Left lobe of liver (tissue), 2 donors: ENCODE measurements at regions not wholly inside any gene's neighbourhood (a gene's known extent, or its start where the extent isn't known, plus 50 kb on each side); places are given as distances from the start of the nearest gene placed in this dataset.

Experiments
- ATAC-seq: fragments of 200-7000 bp; cut with Tn5 transposase; one replicate; pipeline ENCODE4 v1.9.1; 2020; ENCODE audit warnings: mild to moderate bottlenecking, moderate library complexity
- DNase-seq: peaks from one replicate; pipeline ENCODE4 v3.0.0-alpha.2; 2020; ENCODE audit warnings: low spot score
- donor health status: DM: no; HTN: no; CAD: no; lungs with moderate emphysema.
- donor health status: DM: no; HTN: yes; CAD: no.

DNA sequence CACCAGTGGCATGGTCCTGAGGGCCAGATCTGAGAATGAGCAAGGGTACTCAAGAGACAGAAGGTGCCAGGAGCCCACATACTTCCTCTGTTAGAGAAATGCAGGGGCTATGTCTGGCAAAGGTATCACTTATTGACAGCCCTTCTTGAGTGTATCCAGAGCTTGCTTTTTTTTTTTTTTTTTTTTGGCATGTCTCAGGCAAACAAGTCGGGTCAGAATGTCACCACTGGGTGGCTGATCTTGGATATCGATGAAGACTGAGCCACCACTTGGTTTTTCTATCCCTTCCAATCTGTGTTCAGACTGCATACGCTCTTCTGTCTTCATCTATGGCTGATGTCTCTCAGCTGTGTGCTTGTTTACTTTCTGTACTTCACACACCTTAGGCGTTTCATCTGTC, 363.4 kb upstream of the C2CD4B start:
- ATAC-seq (no peak), DNase-seq (no peak)

DNA sequence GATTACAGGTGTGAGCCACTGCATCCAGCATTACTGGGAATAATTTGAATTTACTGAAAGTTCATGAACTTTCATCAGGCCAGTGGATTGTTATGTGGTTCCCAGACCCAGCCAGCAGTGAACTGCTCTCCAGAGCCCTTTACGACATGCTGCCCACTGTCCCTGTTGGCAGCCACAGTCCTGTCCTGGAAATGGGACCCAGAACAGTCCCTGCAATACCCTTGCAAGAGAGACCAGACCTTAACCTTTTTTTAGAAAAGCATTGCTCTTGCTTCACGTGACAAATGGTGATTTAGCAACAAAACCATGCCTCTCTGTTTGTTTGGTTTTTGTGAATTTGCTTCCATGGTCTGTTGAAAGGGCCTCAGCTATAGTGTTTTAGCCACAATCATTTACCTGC, 367.3 kb upstream of the C2CD4B start:
- no peak for ATAC-seq
- no peak for DNase-seq

DNA sequence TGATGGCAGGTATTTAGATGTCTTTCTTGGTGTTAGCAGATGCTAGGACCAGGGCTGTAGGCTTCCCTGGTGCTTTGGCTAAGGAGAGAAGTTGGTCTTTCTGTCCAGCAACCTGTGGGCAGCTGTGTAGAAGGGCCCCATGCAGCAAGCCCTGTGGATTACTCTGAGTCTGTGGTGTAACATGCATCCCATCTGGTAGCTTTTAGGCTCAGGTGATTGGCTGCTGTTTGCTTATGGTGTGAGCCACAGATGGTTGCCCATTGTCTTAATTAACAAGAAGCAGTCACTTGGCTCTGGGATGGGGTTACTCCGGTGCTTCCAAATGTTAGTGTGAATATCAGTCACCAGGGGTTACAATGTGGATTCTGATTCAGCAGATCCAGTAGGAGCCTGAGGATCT, 368.6 kb upstream of the C2CD4B start:
- ATAC-seq, result no peak
- no peak for DNase-seq

DNA sequence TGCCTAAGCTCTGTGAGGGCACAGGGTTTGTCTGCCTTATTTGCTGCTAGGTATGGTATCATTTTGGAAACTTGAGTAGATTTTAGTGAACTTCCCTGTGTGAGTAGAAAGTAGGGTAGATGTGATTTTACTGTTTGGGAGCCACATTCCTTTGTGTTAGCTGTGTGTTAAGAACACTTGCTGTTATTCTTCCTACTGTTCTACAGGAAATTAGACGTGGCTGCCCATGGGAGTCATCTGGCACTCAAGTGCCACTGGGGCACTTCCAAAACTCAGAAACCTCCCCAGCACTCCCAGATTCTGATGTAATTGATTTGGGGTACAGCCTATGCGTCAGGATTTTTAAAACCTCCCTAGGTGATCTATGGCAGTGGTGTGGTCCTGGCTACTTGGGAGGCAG, 369.9 kb upstream of the C2CD4B start:
- no peak for DNase-seq
- ATAC-seq, result no peak

DNA sequence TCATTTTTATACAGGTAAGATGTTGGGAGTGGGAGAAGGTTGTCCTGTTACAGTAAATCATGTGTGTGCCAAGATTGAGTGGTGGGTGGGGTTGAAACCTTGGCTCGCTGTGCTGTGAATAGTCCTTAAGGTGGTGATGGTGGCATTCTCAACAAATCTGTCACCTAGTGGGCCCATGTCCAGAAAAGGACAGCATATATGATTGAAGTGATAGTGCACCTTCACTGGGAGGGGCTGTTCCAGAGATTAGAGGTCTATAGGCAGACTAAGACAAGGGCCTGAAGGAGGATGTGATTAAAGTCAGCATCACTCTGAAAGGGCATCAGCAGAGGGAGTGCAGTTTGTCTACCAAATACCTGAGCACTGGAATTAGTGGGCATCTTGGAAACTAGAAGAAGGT, 374.2 kb upstream of the C2CD4B start:
- ATAC-seq (no peak), DNase-seq (no peak)

DNA sequence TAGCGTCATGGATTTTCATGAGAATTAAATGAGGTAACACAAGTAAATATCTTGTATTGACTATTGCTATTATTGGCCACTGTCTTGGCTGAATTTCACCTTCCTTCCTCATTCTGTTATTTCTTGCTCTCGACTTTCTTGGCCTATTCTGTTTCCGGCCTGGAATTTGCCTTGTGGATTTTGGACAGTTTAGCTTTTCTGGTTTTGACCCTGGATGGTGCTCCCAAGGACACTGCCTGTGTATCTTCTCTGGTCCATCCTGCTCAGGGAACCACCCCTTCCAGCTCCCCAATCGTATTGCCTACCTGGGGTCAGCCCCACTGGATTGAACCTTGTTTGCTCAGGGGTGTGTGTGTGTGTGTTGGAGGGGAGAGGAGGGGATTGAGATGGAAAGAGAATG, 376.2 kb upstream of the C2CD4B start:
- ATAC-seq (no peak), DNase-seq (no peak)

DNA sequence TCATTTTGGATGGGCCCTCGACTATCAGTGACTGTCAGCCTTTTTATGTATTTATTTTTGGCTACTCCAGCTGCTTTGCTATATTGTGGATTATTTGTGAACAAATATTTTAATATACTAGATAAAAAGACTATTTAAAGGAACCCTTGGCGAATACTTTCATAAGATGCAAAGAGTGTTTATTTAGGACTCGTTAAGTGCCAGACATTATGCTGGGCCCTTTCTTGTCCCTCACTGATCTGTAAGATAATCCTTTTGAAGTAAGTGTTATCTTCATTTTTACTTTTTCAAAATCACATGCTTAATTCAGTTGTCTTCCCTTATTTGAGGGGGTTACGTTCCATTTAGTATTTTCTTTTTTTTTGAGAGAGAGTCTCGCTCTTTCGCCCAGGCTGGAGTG, 376.8 kb upstream of the C2CD4B start:
- DNase-seq (no peak), ATAC-seq (no peak)

DNA sequence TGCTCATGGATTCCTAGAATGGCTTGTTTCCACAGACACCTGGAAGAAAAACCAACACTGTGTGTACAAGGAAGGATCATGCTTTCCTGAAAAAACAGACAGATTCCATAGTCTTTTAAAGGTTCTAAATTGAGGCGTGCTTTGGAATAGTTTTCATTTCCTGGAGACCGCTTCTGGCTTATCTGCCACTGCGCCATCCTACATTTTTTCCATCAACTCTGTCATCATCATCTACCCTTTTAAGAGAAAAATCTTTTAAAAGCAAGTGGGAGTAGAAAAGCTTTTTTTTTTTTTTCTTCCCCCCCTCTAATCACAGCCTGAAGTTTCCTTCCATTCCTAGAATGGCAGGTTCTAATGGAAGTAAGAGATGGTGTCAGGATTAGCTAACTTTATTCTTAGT, 379.4 kb upstream of the C2CD4B start:
- no peak for DNase-seq
- no peak for ATAC-seq

DNA sequence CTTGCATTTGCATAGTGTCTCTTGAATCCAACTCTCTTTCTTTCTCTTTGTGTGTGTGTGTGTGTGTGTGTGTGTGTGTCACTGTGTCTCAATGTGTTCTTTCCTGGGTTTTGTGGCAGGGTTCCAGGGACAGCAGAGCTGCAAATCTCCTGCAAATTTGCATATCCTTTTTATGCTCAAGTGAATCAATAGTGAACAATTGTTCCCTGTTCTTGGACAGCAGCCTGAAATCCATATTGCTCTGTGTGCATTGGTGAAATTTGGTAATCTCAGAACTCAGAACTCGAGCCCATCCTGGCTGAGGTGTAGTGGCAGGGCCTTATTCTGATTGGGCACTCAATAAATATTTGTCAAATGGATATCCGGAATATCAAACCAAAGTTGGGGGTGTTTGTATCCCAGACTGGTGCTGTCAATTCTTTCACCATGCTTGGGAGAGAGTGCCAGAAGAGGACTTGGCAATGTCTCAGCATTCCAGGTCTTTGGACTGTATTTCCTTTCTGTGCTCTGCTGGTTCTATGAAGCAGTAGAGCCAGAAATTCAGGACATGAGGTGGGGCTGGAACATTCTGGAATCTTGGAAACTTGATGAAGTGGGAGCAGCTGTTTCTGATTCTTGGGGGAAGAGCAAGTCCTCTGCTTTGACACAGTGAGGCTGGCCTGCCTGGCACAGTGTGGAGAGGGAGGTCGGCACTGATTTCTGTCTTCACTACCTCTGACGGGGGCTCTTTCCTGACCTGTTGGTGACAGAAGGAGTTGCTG, 380.6 kb upstream of the C2CD4B start:
- DNase-seq (peak; percentile 57), ATAC-seq (peak; percentile 82)

DNA sequence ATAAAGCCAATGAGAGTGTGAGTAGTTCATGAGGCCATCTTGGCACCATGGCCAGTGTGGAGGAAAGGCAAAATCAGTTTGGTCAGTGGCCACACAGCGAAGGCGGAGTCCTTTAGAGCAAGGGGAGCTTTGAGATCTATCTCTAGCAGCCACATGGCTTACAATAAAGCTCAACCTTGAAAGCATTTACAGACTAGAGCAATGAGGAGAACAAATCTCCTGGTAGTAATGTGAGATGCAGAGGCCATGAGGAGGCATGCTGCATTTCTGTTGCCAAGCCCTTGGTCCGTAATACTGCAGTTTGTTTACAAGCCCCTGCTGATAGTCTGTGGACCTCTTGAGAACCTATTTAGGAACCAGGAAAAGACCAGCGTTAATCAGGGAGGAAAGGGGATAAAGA, 381.5 kb upstream of the C2CD4B start:
- ATAC-seq (no peak), DNase-seq (no peak)

DNA sequence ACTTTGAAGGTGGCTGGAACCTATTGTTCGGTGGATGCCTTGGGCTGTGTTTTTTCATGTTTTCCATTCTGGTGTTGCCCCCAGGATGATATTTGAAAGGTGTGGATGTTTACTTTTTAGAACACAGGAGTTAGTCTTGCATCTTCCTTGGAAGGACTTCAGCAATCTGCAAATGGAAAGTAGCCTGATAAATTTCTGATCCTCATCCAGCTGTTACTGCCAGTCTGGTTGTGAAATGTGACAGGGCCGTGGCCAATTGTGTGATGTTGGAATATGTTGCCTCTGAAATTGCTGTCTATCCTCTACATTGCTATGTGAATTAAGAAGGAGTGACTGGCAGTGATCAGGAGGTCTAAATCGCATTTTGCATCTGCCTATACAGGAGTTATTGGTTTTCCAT, 382.5 kb upstream of the C2CD4B start:
- DNase-seq (no peak), ATAC-seq (no peak)

DNA sequence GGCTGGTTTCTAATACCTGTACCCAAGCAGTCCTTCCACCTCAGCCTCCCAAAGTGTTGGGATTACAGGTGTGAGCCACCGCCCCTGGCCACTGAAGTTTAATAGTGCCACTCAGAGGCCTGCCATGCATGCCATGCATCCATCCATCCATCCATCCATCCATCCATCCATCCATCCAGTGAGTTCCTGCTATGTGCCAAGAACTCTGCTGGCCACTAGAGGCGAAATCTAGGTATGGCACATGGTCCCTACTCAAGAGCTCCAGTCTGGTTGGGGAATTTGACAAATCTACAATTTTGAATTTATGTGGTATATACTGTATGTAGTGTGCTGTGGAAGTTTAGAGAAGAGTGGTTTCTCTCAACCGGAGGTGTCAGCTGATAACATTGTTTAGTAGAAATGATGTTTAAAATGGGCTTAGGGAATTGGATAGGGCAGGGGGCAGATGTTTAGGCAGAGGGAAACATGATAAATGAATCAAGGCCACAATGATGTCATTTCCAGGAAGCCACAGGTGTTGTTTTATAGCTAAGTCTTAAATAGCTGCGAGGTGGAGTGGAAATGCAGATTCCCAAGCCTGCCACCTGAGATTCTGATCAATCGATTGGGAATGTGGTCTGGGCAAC, 384.4 kb upstream of the C2CD4B start:
- peak; percentile 83 for ATAC-seq
- DNase-seq, result no peak

DNA sequence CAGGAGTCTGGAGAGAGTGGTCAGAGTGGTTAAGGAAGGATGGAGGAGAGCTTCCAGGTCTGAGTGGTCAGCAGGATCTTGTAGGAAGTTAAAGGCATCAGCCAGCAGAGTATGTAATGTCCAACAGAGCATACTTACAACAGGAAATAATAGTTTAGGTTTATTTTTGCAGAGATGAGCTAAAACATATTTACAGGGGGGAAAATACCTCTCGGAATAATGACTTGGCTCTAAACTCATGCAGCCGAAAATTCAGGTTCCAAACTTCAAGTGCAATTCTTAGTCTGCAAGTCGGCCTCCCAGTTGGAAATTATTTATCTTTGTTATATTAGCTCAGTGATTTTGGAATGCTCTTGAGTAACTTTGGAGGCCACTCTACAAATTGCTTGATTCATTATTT, 385.0 kb upstream of the C2CD4B start:
- no peak for DNase-seq
- no peak for ATAC-seq

DNA sequence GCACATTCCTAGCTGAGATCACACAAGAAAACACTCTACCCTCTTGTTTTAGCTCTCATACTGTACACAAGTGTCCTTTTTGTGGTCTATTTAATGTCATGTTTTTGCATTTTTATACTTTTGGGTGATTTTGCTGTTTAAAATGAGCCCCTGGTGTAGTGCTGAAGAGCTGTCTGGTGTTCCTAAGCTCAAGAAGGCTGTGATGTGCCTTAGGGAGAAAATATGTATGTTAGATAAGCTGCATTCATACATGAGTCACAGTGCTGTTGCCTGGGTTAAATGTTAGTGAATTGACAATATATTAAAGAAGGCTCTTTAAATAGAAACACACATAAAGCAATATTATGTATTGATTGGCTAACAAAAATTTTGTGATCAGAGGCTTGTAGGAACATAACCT, 387.4 kb upstream of the C2CD4B start:
- ATAC-seq, result no peak
- DNase-seq, result no peak

DNA sequence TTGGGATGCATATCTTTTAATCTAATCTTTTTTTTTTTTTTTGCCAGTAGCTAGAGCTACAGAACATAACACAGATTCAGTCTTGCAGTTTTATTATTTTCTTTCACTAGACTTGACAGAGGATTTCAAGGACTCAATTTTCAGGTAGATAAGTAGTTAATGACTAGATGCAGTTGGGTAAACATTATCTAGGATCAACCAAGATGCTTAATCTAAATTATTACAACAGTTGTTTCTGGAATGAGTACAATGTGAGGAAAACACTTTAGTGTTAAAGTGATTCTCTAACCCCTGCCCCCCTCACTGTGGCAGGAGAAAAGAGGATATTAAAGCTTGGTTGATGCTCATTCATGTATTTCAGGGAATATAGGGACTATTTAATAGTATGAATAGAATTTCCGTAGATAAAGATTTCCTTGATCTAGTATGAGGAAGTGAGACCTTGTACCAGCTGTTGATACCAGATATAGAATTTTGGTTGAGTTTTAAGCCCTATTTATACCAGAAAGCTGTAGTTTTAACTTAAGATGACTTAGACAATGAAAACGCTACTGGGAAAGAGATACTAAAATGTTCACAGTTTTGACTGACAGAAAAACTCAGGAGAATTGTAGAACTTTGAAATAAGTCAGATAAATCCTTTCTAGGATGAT, 389.0 kb upstream of the C2CD4B start:
- ATAC-seq (no peak), DNase-seq (no peak)

DNA sequence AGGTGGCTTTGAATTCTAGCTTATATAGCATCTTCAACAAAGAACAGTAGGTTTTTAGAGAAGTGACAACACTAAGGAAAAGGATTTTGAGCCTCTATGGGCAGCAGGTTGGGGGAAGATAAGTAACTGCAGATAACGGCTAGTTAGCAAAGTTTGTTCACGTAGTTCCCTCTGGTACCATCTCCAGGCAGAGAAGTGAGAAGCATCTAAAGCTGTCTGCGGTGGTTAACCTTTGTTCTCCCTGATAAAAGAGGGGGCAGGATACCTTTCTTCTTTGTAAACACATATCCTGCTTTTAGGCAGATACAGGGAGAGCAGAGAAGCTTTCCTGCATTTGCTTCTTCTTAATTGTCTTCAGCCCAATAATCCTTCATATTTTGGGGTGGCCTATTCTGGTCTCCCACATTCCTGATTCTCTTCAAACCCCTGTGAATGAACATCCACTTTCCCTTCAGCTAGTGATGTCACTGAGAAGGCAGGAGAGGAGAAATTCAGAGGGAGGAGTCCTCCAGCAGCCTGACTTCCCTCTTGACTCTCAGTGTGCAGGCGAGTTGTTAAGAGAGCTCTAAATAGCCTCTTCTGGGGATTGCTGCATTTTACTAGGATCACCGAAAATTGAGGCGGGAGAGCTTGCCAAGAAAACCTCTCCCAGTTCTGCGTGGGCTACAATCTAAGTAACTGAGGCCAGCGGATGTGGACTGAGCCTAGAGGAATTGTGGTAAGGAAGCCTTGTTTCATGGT, 393.7 kb upstream of the C2CD4B start:
- ATAC-seq (no peak), DNase-seq (no peak)

DNA sequence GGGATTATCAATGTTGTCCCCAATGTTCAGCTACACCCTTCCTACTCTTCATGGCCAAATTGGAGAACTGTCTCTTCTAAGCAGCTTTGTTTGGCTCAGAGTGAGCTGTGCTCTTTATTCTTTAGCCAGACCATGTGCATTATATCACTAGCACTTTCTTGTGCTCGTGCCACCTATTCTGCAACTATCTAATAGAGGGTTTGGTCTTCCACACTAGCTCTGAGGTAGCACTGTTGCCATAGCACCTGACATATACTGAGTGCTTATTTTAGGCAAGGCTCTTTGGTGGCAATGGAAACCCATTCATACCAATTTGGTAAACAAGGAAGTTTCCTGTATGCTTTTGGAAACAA, 394.3 kb upstream of the C2CD4B start:
- DNase-seq (no peak), ATAC-seq (no peak)

DNA sequence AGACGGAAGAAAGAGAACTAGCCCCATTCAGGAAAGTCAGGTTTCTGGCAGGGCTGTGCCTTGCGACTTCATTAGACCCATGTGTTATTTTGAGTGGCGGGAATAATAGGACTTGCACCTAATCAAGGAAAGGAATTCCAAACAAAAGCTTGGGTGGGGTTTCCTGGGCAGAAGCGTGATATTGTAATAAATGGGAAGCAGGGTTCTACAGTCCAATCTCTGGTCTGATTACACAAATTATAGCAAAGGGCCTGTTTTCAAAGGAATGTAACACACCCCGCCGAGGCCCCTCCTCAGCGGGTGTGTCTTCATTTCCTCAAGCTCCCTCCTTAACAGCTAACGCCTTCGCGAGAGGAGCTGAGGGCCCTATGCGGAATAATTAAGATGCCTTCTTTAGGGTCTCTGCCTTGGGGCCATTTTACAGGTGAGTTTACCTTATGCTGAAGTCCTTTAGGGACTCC, 396.0 kb upstream of the C2CD4B start:
- DNase-seq (no peak), ATAC-seq (no peak)

DNA sequence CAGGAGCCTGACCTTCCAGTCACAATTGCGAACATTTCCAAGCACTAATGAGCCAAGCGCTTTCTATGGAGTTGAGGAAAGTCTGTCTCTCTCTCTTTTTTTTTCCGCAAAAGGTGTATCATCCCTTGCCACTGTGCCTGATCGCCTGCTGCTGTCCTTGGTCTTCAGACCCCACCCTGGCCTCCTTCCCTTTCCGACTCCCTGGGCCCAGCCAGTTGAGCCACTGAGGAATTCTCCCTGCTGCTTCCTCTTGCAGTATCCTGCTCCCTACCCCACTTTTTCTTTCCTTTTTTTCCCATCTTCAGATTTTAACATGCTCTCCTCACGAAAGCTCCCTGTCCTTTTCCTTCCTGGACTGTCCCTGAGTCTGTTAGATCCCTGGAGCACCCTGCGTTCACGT, 396.5 kb upstream of the C2CD4B start:
- no peak for DNase-seq
- ATAC-seq, result no peak

DNA sequence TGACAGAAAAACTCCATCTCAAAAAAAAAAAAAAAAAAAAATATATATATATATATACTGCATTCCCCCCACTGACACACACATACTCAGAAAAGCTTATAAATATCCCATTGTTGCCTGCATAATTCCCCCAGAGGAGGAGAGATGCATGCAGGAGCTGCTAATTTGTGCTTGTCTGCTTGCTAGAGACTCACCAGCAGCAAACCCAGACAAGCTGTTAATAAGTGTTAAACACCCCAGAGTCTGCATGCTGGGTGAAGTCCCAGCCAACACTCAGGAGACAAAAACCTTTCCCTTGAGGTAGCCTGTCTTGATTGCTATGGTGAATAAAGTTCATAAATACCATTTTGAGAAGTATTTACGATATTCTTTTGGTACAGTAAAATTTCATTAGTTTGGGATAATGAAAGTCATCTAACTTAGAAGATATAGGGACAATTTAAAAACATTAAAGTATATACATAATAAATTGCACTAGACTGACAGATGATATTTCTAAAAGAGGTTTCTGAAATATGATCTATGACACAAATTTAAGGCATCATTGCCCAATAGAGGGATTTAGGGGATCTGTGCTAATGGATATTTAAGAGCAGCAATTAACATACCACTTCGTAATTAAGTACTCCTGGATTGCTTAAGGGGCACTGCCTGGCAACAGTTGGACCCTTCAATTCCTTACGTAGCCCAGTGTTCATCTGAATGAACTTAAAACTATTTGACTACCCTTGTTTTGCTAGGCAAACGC, 400.0 kb upstream of the C2CD4B start:
- ATAC-seq, result no peak
- DNase-seq, result no peak

DNA sequence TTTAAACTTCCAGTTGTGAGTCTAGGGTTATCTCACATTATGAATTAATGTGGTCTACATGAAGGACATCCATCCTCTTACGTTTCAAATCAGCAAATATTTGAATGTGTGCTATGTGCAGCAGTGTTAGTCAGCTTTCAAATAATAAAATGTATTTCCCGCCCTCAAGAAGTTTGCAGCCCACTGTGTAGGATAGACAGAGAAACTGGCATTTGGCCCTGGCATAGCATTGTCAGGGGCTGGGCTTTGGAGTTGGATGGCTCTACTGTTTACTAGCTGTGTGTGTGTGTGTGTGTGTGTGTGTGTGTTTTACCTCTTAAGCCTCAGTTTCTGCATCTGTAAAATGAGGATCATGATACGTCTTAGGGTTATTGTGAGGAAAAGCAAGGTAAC, 400.5 kb upstream of the C2CD4B start:
- ATAC-seq (no peak), DNase-seq (no peak)
